WTC11 (cell line): ENCODE measurements at regions not wholly inside any gene's neighbourhood (a gene's known extent, or its start where the extent isn't known, plus 50 kb on each side); places are given as distances from the start of the nearest gene placed in this dataset.

Experiments
- ATAC-seq: fragments of 200-7000 bp; cut with Tn5 transposase; 2 replicates; pipeline ENCODE4 v1.10.0; 2021; ENCODE audit warnings: mild to moderate bottlenecking, moderate library complexity
- CTCF ChIA-PET: fragments of 300-600 bp; sonication (Branson Sonifier 250); formaldehyde crosslinking; loops from one replicate; lab custom pipeline; 2021; ENCODE audit warnings: antibody characterized with exemption; lab: Charles Lee
- POLR2A ChIA-PET: fragments of 350-600 bp; sonication (Branson Sonifier 250); formaldehyde crosslinking; loops from one replicate; lab custom pipeline; 2021; ENCODE audit warnings: antibody characterized with exemption; lab: Charles Lee
- DNase-seq: peaks from one replicate; pipeline ENCODE4 v3.0.0; 2021; ENCODE audit warnings: low spot score
- H3K27ac Mint-ChIP-seq: 2 replicates; pipeline ENCODE4 v1.8.0; 2021; ENCODE audit warnings: mixed read lengths
- H3K27me3 Mint-ChIP-seq: 2 replicates; pipeline ENCODE4 v1.8.0; 2021; ENCODE audit warnings: low read depth, mild to moderate bottlenecking, moderate library complexity, mixed read lengths
- H3K36me3 Mint-ChIP-seq: 2 replicates; pipeline ENCODE4 v1.8.0; 2021; ENCODE audit warnings: mixed read lengths
- H3K4me1 Mint-ChIP-seq: 2 replicates; pipeline ENCODE4 v1.8.0; 2022; ENCODE audit warnings: mixed read lengths
- H3K4me3 Mint-ChIP-seq: 2 replicates; pipeline ENCODE4 v1.8.0; 2021; ENCODE audit warnings: mild to moderate bottlenecking, moderate library complexity, mixed read lengths
- H3K9me3 Mint-ChIP-seq: 2 replicates; pipeline ENCODE4 v1.8.0; 2021; ENCODE audit warnings: mixed read lengths
- AFF4 ChIP-seq: sonication (generic); formaldehyde crosslinking; IDR thresholded peaks from 2 replicates; pipeline ENCODE4 v1.8.1; 2023; ENCODE audit warnings: mild to moderate bottlenecking, missing genetic modification reagents, borderline replicate concordance
- E2F1 ChIP-seq: sonication (generic); formaldehyde crosslinking; IDR thresholded peaks from 2 replicates; pipeline ENCODE4 v1.8.0; 2022; ENCODE audit warnings: mild to moderate bottlenecking, missing genetic modification reagents
- E2F4 ChIP-seq: sonication (generic); formaldehyde crosslinking; IDR thresholded peaks from 2 replicates; pipeline ENCODE4 v1.8.1; 2022; ENCODE audit warnings: low read depth, mild to moderate bottlenecking, moderate library complexity, missing genetic modification reagents, borderline replicate concordance
- FOXP4 ChIP-seq: sonication (generic); formaldehyde crosslinking; IDR thresholded peaks from 2 replicates; pipeline ENCODE4 v1.8.0; 2022; ENCODE audit warnings: mild to moderate bottlenecking, missing genetic modification reagents
- GTF2I ChIP-seq: fragments of 250-450 bp; sonication (Bioruptor Pico); conservative IDR thresholded peaks from 2 replicates; pipeline ENCODE4 v1.4.0; 2021; ENCODE audit warnings: mild to moderate bottlenecking
- JAZF1 ChIP-seq: fragments of 250-450 bp; sonication (Bioruptor Pico); IDR thresholded peaks from 2 replicates; pipeline ENCODE4 v1.9.0; 2021; ENCODE audit warnings: moderate library complexity, mild to moderate bottlenecking, inconsistent platforms
- OVOL2 ChIP-seq: fragments of 250-450 bp; sonication (Bioruptor Pico); IDR thresholded peaks from 2 replicates; pipeline ENCODE4 v1.9.0; 2021; ENCODE audit warnings: mild to moderate bottlenecking, borderline replicate concordance
- PRDM15 ChIP-seq: sonication (generic); formaldehyde crosslinking; IDR thresholded peaks from 2 replicates; pipeline ENCODE4 v1.8.0; 2022; ENCODE audit warnings: missing genetic modification reagents
- SMAD3 ChIP-seq: sonication (generic); formaldehyde crosslinking; IDR thresholded peaks from 2 replicates; pipeline ENCODE4 v1.8.0; 2022; ENCODE audit warnings: missing genetic modification reagents, mild to moderate bottlenecking, borderline replicate concordance
- TEAD1 ChIP-seq: sonication (generic); formaldehyde crosslinking; IDR thresholded peaks from 2 replicates; pipeline ENCODE4 v1.8.0; 2022; ENCODE audit warnings: mild to moderate bottlenecking, missing genetic modification reagents
- USF1 ChIP-seq: sonication (generic); formaldehyde crosslinking; IDR thresholded peaks from 2 replicates; pipeline ENCODE4 v1.8.0; 2022; ENCODE audit warnings: mild to moderate bottlenecking, missing genetic modification reagents
- ZNF263 ChIP-seq: sonication (generic); formaldehyde crosslinking; IDR thresholded peaks from 2 replicates; pipeline ENCODE4 v1.8.1; 2022; ENCODE audit warnings: low read depth, mild to moderate bottlenecking, moderate library complexity, missing genetic modification reagents
- ZNF281 ChIP-seq: sonication (generic); formaldehyde crosslinking; IDR thresholded peaks from 2 replicates; pipeline ENCODE4 v1.8.0; 2023; ENCODE audit warnings: mild to moderate bottlenecking, missing genetic modification reagents
- ZNF425 ChIP-seq: fragments of 250-450 bp; sonication (Bioruptor Pico); conservative IDR thresholded peaks from 2 replicates; pipeline ENCODE4 v1.9.0; 2021; ENCODE audit warnings: mild to moderate bottlenecking

- TF ChIP-seq PRDM15 (CRISPR knock-in tag) (no peak), ZNF425 (CRISPR knock-in tag) (no peak), GTF2I (CRISPR knock-in tag) (no peak), SMAD3 (CRISPR knock-in tag) (no peak), FOXP4 (no peak), TEAD1 (no peak), ZNF281 (CRISPR knock-in tag) (no peak), USF1 (CRISPR knock-in tag) (no peak), E2F1 (CRISPR knock-in tag) (no peak)
Measured at GRCh38 chr12:98370976-98371375, 144.4 kb upstream of the TMPO start (continued).

GRCh38 chr12:98371419-98371818, 144.0 kb upstream of the TMPO start:
- peaks cover 20% of the 10 kb centered on the region for H3K4me1 Mint-ChIP-seq
- DNase-seq (no peak), ATAC-seq (no peak)
- no peak overlapping the region for H3K4me3 Mint-ChIP-seq
- CTCF ChIA-PET, result interaction anchor here (1.1 to 3.0 kb wide), 3 partner anchors 26 to 216 kb away, joined by 4 to 16 read pairs (median 4); no protein-coding TSS in a partner anchor
- no peaks in the 10 kb centered on the region for H3K36me3 Mint-ChIP-seq
- no peak overlapping the region for H3K27ac Mint-ChIP-seq
- no peaks in the 10 kb centered on the region for H3K27me3 Mint-ChIP-seq
- H3K9me3 Mint-ChIP-seq, result no peaks in the 10 kb centered on the region
- POLR2A ChIA-PET, result no interaction called here
- TF ChIP-seq TEAD1, result no peak
- TF ChIP-seq FOXP4, result no peak
- TF ChIP-seq ZNF263 (CRISPR knock-in tag), result no peak
- TF ChIP-seq JAZF1 (CRISPR knock-in tag), result no peak
- TF ChIP-seq OVOL2, result no peak
- TF ChIP-seq E2F4 (CRISPR knock-in tag), result no peak
- TF ChIP-seq AFF4 (CRISPR knock-in tag), result no peak
